HUES6 (cell line): ENCODE measurements at regions not wholly inside any gene's neighbourhood (a gene's known extent, or its start where the extent isn't known, plus 50 kb on each side); places are given as distances from the start of the nearest gene placed in this dataset.

Experiments
- H3K27ac ChIP-seq: 2 replicates; pipeline ENCODE4 v1.7.0; 2013; ENCODE audit warnings: low read depth, mild to moderate bottlenecking, low read length, inconsistent platforms
- H3K27me3 ChIP-seq: 2 replicates; pipeline ENCODE4 v1.6.1; 2013; ENCODE audit warnings: low read length; ENCODE audit not compliant: control insufficient read depth, insufficient read depth
- H3K36me3 ChIP-seq: 2 replicates; pipeline ENCODE4 v1.6.1; 2013; ENCODE audit warnings: low read length; ENCODE audit not compliant: control insufficient read depth, insufficient read depth
- H3K4me1 ChIP-seq: 2 replicates; pipeline ENCODE4 v1.6.1; 2013; ENCODE audit warnings: low read length; ENCODE audit not compliant: control insufficient read depth, insufficient read depth
- H3K4me3 ChIP-seq: 2 replicates; pipeline ENCODE4 v1.5.1; 2013; ENCODE audit warnings: low read depth, low read length
- H3K9ac ChIP-seq: one replicate; pipeline ENCODE4 v1.6.1; 2013; ENCODE audit warnings: mild to moderate bottlenecking, low read length
- H3K9me3 ChIP-seq: 2 replicates; pipeline ENCODE4 v1.6.1; 2013; ENCODE audit warnings: low read depth, low read length; ENCODE audit not compliant: control insufficient read depth, insufficient read depth

DNA sequence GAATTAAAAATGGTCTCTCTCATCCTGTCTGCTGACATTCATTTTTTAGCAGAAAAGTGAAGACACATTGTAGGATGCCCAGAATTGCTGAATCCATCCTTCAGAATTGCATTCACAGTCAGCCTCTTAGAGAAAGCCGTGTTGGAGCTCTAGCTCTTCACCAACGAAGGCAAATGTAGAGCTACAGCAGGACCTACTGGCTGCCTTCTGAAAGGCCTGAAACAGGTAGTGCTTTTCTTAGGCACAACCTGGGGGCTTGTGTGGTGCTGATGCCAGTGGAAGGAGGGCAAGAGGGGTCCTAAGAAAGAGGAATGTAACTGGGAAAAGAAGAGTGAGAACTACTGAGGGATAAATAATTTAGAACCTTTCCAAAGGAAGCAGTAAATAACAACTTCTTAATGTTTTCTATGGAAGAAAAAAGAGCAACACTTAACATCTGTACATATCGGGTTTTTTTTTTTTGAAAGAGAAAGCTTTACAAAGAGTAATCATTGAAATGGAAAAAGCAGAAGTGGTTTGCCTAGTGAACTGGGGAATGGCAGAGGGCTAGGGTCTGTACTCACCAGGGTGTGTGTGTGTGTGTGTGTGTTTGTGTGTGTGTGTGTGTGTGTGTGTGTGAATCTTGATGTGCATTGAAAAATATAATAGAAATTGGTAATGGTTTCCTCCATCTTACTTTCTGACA is 297.8 kb downstream of the SATB1 start:
- H3K4me1 ChIP-seq = no peaks in the 10 kb centered on the region
- H3K27ac ChIP-seq = no peak overlapping the region
- no peaks in the 10 kb centered on the region for H3K9me3 ChIP-seq
- H3K36me3 ChIP-seq = no peaks in the 10 kb centered on the region
- H3K9ac ChIP-seq = no peak overlapping the region
- no peak overlapping the region for H3K4me3 ChIP-seq
- H3K27me3 ChIP-seq = no peaks in the 10 kb centered on the region

DNA sequence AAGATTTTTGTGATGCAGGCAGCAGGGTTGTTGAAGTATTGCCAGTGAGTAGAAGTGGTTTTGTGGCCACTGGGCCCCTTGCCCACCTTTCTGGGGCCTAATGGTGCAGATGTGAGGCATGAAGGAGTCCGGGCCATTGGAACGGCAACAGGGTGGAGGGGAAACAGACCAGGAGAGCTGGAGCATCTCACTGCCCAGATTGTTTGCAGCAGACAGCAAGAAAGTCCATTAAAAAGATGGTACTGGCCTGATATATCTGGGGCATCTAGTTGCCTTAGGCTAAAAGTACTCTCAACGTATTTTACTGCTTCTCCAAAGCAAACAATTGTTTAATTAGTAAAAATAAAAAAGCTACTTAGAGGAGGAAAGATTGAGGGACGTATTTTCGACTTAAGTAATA is 298.4 kb downstream of the SATB1 start:
- Histone ChIP-seq H3K27ac (no peak overlapping the region), H3K9me3 (no peaks in the 10 kb centered on the region), H3K27me3 (no peaks in the 10 kb centered on the region), H3K4me1 (no peaks in the 10 kb centered on the region), H3K4me3 (no peak overlapping the region), H3K36me3 (no peaks in the 10 kb centered on the region), H3K9ac (no peak overlapping the region)

- Histone ChIP-seq H3K27ac (no peak overlapping the region), H3K4me1 (no peaks in the 10 kb centered on the region), H3K4me3 (no peak overlapping the region), H3K9me3 (no peaks in the 10 kb centered on the region), H3K27me3 (no peaks in the 10 kb centered on the region), H3K9ac (no peak overlapping the region), H3K36me3 (no peaks in the 10 kb centered on the region)
Observed at GRCh38 chr3:18124501-18124900, 300.6 kb downstream of the SATB1 start.

DNA sequence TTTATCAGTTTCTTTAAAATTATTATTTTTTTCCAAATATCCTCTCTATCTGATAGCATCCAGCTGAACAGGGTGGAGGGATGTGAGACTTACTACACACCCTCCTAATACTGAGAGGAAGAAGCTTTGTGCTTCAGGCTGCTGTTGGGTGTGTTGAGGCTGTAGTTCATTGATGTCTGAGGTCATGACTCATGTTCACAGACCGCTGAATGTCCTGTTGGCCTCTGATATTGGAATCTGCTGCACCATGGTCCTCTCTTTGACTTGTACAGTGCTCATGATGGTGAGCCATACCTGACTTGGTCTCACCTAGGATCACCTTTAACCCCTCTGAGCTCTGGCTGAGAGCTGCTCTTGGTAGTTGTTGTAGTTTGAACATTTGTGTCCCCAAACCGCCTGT is 302.9 kb downstream of the SATB1 start:
- Histone ChIP-seq H3K27ac (no peak overlapping the region), H3K4me3 (no peak overlapping the region), H3K9ac (no peak overlapping the region), H3K36me3 (no peaks in the 10 kb centered on the region), H3K9me3 (no peaks in the 10 kb centered on the region), H3K27me3 (no peaks in the 10 kb centered on the region), H3K4me1 (no peaks in the 10 kb centered on the region)

GRCh38 chr3:18121020-18121419 is 304.1 kb downstream of the SATB1 start:
- no peaks in the 10 kb centered on the region for H3K27me3 ChIP-seq
- H3K4me3 ChIP-seq = no peak overlapping the region
- H3K4me1 ChIP-seq = no peaks in the 10 kb centered on the region
- H3K9ac ChIP-seq = no peak overlapping the region
- no peaks in the 10 kb centered on the region for H3K36me3 ChIP-seq
- H3K9me3 ChIP-seq = no peaks in the 10 kb centered on the region
- no peak overlapping the region for H3K27ac ChIP-seq

DNA sequence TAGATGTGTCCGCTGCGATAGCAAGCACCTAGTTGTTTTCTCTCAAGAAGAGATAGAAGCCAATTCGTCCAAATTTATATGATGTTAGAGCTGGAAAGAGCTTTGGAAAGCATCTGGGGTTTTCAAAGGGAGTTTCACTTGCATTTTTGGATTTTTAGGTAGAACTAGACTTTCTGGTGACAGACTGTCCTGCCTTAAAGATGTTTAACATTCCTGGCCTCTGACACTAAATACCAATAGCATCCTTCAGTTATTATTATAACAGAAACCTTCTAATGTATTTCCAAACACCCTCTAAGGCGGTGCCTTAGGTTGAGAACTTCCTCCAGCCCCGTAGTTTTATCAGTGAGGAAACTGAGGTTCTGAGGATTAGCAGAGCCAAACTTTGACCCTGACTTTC is 305.3 kb downstream of the SATB1 start:
- Histone ChIP-seq H3K27ac (no peak overlapping the region), H3K4me3 (no peak overlapping the region), H3K9me3 (no peaks in the 10 kb centered on the region), H3K27me3 (no peaks in the 10 kb centered on the region), H3K36me3 (no peaks in the 10 kb centered on the region), H3K9ac (no peak overlapping the region), H3K4me1 (no peaks in the 10 kb centered on the region)

DNA sequence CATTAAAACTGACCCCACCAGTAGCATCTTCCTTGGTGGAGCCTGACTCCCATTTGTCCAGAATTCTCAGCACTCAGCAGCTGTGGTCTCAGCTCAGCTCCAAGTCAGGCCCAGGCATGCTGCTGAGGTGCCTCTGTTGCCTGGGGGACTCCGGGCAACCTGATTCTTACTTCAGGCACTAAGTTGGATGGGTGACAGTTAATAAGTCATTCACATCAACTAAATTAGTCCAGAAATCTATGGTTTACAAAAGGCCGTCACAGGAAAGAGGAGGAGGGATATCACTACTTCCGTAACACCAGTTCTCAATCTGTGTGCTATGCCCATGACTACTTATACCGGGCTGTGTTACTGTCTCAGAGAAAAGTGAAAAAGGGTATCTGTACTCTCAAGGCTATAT is 310.2 kb downstream of the SATB1 start:
- Histone ChIP-seq H3K36me3 (no peaks in the 10 kb centered on the region), H3K27me3 (no peaks in the 10 kb centered on the region), H3K9me3 (no peaks in the 10 kb centered on the region), H3K9ac (no peak overlapping the region), H3K4me3 (no peak overlapping the region), H3K27ac (no peak overlapping the region), H3K4me1 (no peaks in the 10 kb centered on the region)

GRCh38 chr3:18113417-18113816 is 311.7 kb downstream of the SATB1 start:
- Histone ChIP-seq H3K9ac (no peak overlapping the region), H3K27ac (no peak overlapping the region), H3K4me1 (no peaks in the 10 kb centered on the region), H3K4me3 (no peak overlapping the region), H3K27me3 (no peaks in the 10 kb centered on the region), H3K9me3 (no peaks in the 10 kb centered on the region), H3K36me3 (no peaks in the 10 kb centered on the region)

DNA sequence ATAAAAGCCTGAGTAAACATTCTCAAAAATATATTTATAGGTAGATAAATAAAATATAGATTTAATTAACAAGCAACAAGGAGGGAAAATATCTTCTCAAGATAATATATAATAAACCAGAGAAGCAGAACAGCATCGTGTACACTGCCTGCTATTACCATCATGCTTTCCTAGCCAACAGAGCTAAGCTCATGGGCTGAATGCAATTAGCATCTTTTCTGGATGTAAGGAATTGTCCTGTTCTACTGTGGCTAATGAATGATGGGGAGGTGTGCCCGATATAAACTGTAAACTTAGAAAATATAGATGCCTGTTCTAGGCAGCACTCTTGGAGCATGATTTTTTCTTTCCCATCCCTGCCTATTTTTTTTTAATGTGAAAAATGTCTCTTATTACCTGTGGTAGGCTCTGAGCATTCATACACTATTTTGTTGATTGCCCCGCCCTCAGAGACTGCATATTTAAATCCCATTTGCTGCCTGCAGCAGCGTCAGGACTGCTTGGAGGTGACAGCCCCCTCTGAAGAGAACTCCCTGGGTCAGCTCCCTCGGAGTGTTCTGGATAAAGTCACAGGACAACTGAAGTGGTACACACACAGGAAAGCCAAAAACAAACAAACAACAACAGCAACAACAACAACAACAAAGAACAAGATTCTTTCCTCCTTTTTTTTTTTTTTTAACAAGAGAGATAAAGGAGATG is 312.3 kb downstream of the SATB1 start:
- Histone ChIP-seq H3K4me3 (no peak overlapping the region), H3K27me3 (no peaks in the 10 kb centered on the region), H3K9ac (no peak overlapping the region), H3K27ac (no peak overlapping the region), H3K9me3 (no peaks in the 10 kb centered on the region), H3K4me1 (no peaks in the 10 kb centered on the region), H3K36me3 (no peaks in the 10 kb centered on the region)

DNA sequence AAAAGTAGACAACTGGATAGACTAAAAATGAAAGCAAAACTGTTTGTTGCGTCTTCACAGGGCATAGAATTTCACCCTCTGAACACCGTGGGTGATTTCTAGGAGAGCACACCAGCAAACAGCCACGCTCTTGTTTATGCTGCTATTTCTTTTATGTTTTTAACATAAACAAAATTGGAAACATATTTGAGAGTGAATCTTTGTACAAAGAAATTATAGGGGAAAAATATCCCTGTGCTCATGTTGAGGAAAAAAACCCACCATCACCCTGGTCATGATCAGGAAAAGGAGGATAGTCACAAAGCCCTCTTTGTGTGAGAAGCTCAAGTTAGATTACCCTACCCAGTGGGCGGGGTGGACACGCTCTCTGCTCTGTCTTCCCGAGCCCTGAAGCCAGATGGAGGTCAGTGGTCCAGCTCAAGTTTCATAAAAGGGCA is 313.3 kb downstream of the SATB1 start:
- no peaks in the 10 kb centered on the region for H3K27me3 ChIP-seq
- H3K4me3 ChIP-seq = no peak overlapping the region
- H3K9ac ChIP-seq = no peak overlapping the region
- no peaks in the 10 kb centered on the region for H3K4me1 ChIP-seq
- H3K9me3 ChIP-seq = no peaks in the 10 kb centered on the region
- no peak overlapping the region for H3K27ac ChIP-seq
- no peaks in the 10 kb centered on the region for H3K36me3 ChIP-seq

- Histone ChIP-seq H3K27me3 (no peaks in the 10 kb centered on the region; the same call in 1 of the 2 replicates), H3K27ac (no peak overlapping the region), H3K9me3 (no peaks in the 10 kb centered on the region), H3K36me3 (no peaks in the 10 kb centered on the region), H3K4me1 (peaks cover 19% of the 10 kb centered on the region), H3K4me3 (no peak overlapping the region), H3K9ac (no peak overlapping the region)
Observed at GRCh38 chr3:18103591-18103990, 321.5 kb downstream of the SATB1 start.
